ENCODE measurements at regions not wholly inside any gene's neighbourhood (a gene's known extent, or its start where the extent isn't known, plus 50 kb on each side); places are given as distances from the start of the nearest gene placed in this dataset.

GRCh38 chr4:57404483-57404882, 294.3 kb upstream of the IGFBP7 start:
- TF ChIP-seq SIN3A (IDR thresholded peaks at IDR 0.05; ENCODE audit: borderline replicate concordance, insufficient read depth, low read depth, low read length): no peak
- no peak for TF ChIP-seq POLR2AphosphoS5 (IDR thresholded peaks at IDR 0.05; ENCODE audit: low read depth, low read length)
- TF ChIP-seq CTCF (IDR thresholded peaks at IDR 0.05): no peak
